ENCODE measurements at regions not wholly inside any gene's neighbourhood (a gene's known extent, or its start where the extent isn't known, plus 50 kb on each side); places are given as distances from the start of the nearest gene placed in this dataset.

DNA sequence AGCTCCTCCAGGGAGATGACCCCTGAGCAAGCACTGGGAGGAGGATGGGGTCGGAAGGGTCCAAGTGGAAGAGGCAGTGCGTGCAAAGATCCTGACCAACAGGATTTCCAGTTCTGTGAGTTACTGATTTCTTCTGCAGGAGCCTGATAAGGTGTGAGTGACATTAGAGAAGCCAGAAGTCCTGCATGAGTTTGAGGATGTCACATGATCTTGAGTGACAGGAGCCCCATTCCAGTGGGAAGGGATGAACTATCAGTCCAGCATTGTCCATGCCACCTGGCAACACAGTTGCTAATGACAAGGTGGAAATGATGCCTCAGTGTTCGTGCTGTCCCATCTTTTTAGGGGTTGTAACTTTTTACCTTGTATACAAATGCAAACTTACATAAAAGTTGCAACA is 285.1 kb upstream of the HDAC4 start:
- TF ChIP-seq, protein P1, sequence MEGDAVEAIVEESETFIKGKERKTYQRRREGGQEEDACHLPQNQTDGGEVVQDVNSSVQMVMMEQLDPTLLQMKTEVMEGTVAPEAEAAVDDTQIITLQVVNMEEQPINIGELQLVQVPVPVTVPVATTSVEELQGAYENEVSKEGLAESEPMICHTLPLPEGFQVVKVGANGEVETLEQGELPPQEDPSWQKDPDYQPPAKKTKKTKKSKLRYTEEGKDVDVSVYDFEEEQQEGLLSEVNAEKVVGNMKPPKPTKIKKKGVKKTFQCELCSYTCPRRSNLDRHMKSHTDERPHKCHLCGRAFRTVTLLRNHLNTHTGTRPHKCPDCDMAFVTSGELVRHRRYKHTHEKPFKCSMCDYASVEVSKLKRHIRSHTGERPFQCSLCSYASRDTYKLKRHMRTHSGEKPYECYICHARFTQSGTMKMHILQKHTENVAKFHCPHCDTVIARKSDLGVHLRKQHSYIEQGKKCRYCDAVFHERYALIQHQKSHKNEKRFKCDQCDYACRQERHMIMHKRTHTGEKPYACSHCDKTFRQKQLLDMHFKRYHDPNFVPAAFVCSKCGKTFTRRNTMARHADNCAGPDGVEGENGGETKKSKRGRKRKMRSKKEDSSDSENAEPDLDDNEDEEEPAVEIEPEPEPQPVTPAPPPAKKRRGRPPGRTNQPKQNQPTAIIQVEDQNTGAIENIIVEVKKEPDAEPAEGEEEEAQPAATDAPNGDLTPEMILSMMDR (IDR thresholded peaks at IDR 0.05): no peak
- no peak for TF ChIP-seq EP300 (IDR thresholded peaks at IDR 0.05)

All from tibial nerve (tissue), 4 donors.